Tibial artery (tissue), 4 donors: ENCODE measurements at regions not wholly inside any gene's neighbourhood (a gene's known extent, or its start where the extent isn't known, plus 50 kb on each side); places are given as distances from the start of the nearest gene placed in this dataset.

Experiments
- DNase-seq, 2 donors: peaks; one replicate each; pipeline ENCODE4 v3.0.0-alpha.2; 2019
- H3K27ac ChIP-seq, 2 donors: fragments of 200-600 bp; sonication (generic) in 1 of 2; 1 replicate in 1 of 2; 2 replicates in 1 of 2; pipeline ENCODE4 v1.5.1; 2018 to 2019; ENCODE audit warnings: mild to moderate bottlenecking in 1 of 2
- H3K27me3 ChIP-seq, 2 donors: fragments of 200-600 bp; sonication (generic) in 1 of 2; one replicate each; pipeline versions ENCODE4 v1.5.1 to v1.6.0; 2016 to 2019
- H3K36me3 ChIP-seq, 3 donors: fragments of 200-600 bp; sonication (generic) in 2 of 3; one replicate each; pipeline ENCODE4 v1.5.1; 2016 to 2019; ENCODE audit warnings: mild to moderate bottlenecking in 2 of 3
- H3K4me1 ChIP-seq, 4 donors: fragments of 200-600 bp; sonication (generic) in 2 of 4; 1 replicate in 3 of 4; 2 replicates in 1 of 4; pipeline ENCODE4 v1.5.1; 2016 to 2019
- H3K4me3 ChIP-seq, 2 donors: fragments of 200-600 bp; sonication (generic) in 1 of 2; 1 replicate in 1 of 2; 2 replicates in 1 of 2; pipeline ENCODE4 v1.5.1; 2018 to 2019; ENCODE audit warnings: mild to moderate bottlenecking in 2 of 2
- H3K9me3 ChIP-seq, 3 donors: fragments of 200-600 bp; sonication (generic) in 1 of 3; one replicate each; pipeline ENCODE4 v1.5.1; 2016 to 2019
- intact Hi-C: fragments of 100-400 bp; cut with DNase I; formaldehyde crosslinking; loops from one replicate; pipeline ENCODE4 v1.15.0; 2023; ENCODE audit warnings: low total_unique reads
- TF ChIP-seq, protein P1 (sequence below), 2 experiments: fragments of 200-600 bp in 1 of 2; fragments of 450-650 bp in 1 of 2; IDR thresholded peaks; one replicate each; pipeline ENCODE4 v1.5.1; 2017 to 2019; ENCODE audit warnings: antibody characterized with exemption in 2 of 2, mild to moderate bottlenecking in 1 of 2, moderate library complexity in 1 of 2

DNA sequence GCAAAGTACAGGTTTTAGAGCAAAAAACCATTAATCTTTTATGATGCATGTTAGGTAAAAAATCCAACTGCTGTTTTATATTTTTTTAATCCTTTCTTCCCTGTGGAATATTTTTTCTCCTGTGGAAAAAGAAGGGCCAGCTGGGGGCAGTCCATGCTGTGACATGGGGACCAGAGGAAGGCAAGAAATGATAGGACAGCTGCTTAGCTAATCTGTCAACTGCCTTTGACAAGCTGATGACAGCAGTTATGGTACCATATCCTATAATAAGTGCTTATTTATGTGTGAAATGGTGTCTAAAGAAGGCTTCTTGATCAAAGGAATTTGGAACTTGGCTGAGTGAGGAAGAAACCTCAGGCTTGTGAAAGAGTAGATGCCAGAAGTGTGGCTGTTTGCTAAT, 452.4 kb upstream of the NOVA1 start:
- Histone ChIP-seq H3K36me3 (no peaks in the 10 kb centered on the region), H3K4me3 (no peak overlapping the region), H3K27me3 (no peaks in the 10 kb centered on the region), H3K4me1 (no peaks in the 10 kb centered on the region), H3K27ac (no peak overlapping the region), H3K9me3 (no peaks in the 10 kb centered on the region)
- no peak for DNase-seq
- TF ChIP-seq, protein P1, sequence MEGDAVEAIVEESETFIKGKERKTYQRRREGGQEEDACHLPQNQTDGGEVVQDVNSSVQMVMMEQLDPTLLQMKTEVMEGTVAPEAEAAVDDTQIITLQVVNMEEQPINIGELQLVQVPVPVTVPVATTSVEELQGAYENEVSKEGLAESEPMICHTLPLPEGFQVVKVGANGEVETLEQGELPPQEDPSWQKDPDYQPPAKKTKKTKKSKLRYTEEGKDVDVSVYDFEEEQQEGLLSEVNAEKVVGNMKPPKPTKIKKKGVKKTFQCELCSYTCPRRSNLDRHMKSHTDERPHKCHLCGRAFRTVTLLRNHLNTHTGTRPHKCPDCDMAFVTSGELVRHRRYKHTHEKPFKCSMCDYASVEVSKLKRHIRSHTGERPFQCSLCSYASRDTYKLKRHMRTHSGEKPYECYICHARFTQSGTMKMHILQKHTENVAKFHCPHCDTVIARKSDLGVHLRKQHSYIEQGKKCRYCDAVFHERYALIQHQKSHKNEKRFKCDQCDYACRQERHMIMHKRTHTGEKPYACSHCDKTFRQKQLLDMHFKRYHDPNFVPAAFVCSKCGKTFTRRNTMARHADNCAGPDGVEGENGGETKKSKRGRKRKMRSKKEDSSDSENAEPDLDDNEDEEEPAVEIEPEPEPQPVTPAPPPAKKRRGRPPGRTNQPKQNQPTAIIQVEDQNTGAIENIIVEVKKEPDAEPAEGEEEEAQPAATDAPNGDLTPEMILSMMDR (IDR thresholded peaks at IDR 0.05) = no peak
- intact Hi-C loops = no loop called here

DNA sequence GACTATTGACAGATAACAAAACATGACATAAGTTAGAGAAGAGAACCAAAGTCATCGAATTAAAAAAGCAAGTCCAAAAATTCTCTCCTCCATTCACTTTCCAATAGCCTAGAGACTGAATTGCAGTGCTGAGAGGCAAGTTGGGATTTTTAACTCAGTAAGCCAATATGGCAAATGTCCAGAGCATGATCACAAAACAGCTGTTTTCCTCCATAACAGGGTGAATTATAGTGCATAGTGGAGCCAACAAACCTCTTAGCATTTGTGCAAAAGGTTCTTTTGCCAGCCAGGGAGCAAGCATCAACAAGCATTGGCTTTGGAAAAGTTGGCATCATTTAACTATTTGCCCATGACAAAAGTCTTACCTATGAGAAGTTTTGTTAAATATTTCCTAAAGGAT, 458.8 kb upstream of the NOVA1 start:
- no peak for DNase-seq
- no peak overlapping the region for H3K27ac ChIP-seq
- intact Hi-C loops = no loop called here
- TF ChIP-seq, protein P1 (IDR thresholded peaks at IDR 0.05) = no peak
- H3K27me3 ChIP-seq = no peaks in the 10 kb centered on the region
- peaks cover 0 to 4% (median 0%) of the 10 kb centered on the region in 4 donors for H3K4me1 ChIP-seq
- H3K9me3 ChIP-seq = no peaks in the 10 kb centered on the region
- no peak overlapping the region for H3K4me3 ChIP-seq
- H3K36me3 ChIP-seq = no peaks in the 10 kb centered on the region

DNA sequence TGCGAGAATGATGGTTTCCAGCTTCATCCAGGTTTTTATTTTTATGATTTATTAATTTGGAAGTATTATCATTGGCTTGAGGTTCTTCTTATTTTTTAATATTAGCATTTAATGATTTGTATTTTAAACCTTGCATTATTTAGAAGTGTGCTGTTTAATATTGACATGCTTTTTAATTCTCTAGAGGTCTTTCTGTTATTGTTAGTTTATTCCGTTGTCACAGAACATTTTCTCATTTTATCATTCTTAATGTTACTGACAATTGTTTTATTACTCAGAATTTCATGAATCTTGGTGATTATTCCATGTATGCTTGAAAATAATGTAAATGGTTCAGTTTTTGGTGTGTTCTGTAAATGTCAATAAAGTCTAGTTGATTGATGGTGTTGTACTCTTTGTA, 463.5 kb upstream of the NOVA1 start:
- H3K27me3 ChIP-seq = no peaks in the 10 kb centered on the region
- TF ChIP-seq, protein P1 (IDR thresholded peaks at IDR 0.05) = no peak
- H3K4me3 ChIP-seq = no peak overlapping the region
- H3K4me1 ChIP-seq = peaks cover 0 to 4% (median 0%) of the 10 kb centered on the region in 4 donors
- H3K9me3 ChIP-seq = no peaks in the 10 kb centered on the region
- DNase-seq = no peak
- H3K36me3 ChIP-seq = no peaks in the 10 kb centered on the region
- intact Hi-C loops = no loop called here
- no peak overlapping the region for H3K27ac ChIP-seq

GRCh38 chr14:27063959-27064358, 466.1 kb upstream of the NOVA1 start:
- intact Hi-C loops = no loop called here
- TF ChIP-seq, protein P1 (IDR thresholded peaks at IDR 0.05) = no peak
- no peaks in the 10 kb centered on the region for H3K36me3 ChIP-seq
- no peaks in the 10 kb centered on the region for H3K27me3 ChIP-seq
- DNase-seq = no peak
- H3K4me1 ChIP-seq = no peaks in the 10 kb centered on the region
- H3K9me3 ChIP-seq = no peaks in the 10 kb centered on the region
- no peak overlapping the region for H3K27ac ChIP-seq
- no peak overlapping the region for H3K4me3 ChIP-seq

GRCh38 chr14:27065886-27066285, 468.1 kb upstream of the NOVA1 start:
- TF ChIP-seq, protein P1 (IDR thresholded peaks at IDR 0.05) = no peak
- H3K27ac ChIP-seq = no peak overlapping the region
- H3K4me1 ChIP-seq = no peaks in the 10 kb centered on the region
- H3K36me3 ChIP-seq = no peaks in the 10 kb centered on the region
- H3K4me3 ChIP-seq = no peak overlapping the region
- no peaks in the 10 kb centered on the region for H3K27me3 ChIP-seq
- H3K9me3 ChIP-seq = no peaks in the 10 kb centered on the region
- DNase-seq = no peak
- intact Hi-C loops = no loop called here

GRCh38 chr14:27067961-27068360, 470.1 kb upstream of the NOVA1 start:
- H3K36me3 ChIP-seq = no peaks in the 10 kb centered on the region
- no peak overlapping the region for H3K27ac ChIP-seq
- DNase-seq = no peak
- no peaks in the 10 kb centered on the region for H3K4me1 ChIP-seq
- no peaks in the 10 kb centered on the region for H3K9me3 ChIP-seq
- intact Hi-C loops = no loop called here
- H3K27me3 ChIP-seq = no peaks in the 10 kb centered on the region
- TF ChIP-seq, protein P1 (IDR thresholded peaks at IDR 0.05) = no peak
- no peak overlapping the region for H3K4me3 ChIP-seq
